ENCODE measurements at regions not wholly inside any gene's neighbourhood (a gene's known extent, or its start where the extent isn't known, plus 50 kb on each side); places are given as distances from the start of the nearest gene placed in this dataset.

- H4K20me1 ChIP-seq (ENCODE audit: insufficient read depth, low read length) = no peaks in the 10 kb centered on the region
- no peak overlapping the region for H3K27ac ChIP-seq (ENCODE audit: low read depth, low read length, poor library complexity, severe bottlenecking)
- H3K36me3 ChIP-seq (ENCODE audit: insufficient read depth, low read length) = no peaks in the 10 kb centered on the region
- no peak overlapping the region for H3K9ac ChIP-seq (ENCODE audit: low read length)
- no peak overlapping the region for H3K4me2 ChIP-seq (ENCODE audit: low read length)
- no peaks in the 10 kb centered on the region for H3K79me2 ChIP-seq (ENCODE audit: insufficient read depth, low read length)
- H3K4me3 ChIP-seq (ENCODE audit: low read depth, low read length, poor library complexity, severe bottlenecking) = no peak overlapping the region
- no peak for TF ChIP-seq EZH2 (IDR thresholded peaks at IDR 0.05; ENCODE audit: borderline replicate concordance, low read length)
- TF ChIP-seq, protein P1, sequence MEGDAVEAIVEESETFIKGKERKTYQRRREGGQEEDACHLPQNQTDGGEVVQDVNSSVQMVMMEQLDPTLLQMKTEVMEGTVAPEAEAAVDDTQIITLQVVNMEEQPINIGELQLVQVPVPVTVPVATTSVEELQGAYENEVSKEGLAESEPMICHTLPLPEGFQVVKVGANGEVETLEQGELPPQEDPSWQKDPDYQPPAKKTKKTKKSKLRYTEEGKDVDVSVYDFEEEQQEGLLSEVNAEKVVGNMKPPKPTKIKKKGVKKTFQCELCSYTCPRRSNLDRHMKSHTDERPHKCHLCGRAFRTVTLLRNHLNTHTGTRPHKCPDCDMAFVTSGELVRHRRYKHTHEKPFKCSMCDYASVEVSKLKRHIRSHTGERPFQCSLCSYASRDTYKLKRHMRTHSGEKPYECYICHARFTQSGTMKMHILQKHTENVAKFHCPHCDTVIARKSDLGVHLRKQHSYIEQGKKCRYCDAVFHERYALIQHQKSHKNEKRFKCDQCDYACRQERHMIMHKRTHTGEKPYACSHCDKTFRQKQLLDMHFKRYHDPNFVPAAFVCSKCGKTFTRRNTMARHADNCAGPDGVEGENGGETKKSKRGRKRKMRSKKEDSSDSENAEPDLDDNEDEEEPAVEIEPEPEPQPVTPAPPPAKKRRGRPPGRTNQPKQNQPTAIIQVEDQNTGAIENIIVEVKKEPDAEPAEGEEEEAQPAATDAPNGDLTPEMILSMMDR (IDR thresholded peaks at IDR 0.05; ENCODE audit: low read length) = no peak
- H3K9me2 ChIP-seq (ENCODE audit: low read depth, low read length) = no peaks in the 10 kb centered on the region
- H2AFZ ChIP-seq (ENCODE audit: low read length) = no peak overlapping the region
- no peaks in the 10 kb centered on the region for H3K9me3 ChIP-seq (ENCODE audit: low read length)
- no peaks in the 10 kb centered on the region for H3K27me3 ChIP-seq (ENCODE audit: insufficient read depth, low read length)
- no peaks in the 10 kb centered on the region for H3F3A ChIP-seq (ENCODE audit: insufficient read depth, low read length)
- no peaks in the 10 kb centered on the region for H3K4me1 ChIP-seq (ENCODE audit: insufficient read depth, low read length, severe bottlenecking)
These were observed 122.4 kb upstream of the VGLL2 start for GRCh38 chr6:117142995-117143394.

DNA sequence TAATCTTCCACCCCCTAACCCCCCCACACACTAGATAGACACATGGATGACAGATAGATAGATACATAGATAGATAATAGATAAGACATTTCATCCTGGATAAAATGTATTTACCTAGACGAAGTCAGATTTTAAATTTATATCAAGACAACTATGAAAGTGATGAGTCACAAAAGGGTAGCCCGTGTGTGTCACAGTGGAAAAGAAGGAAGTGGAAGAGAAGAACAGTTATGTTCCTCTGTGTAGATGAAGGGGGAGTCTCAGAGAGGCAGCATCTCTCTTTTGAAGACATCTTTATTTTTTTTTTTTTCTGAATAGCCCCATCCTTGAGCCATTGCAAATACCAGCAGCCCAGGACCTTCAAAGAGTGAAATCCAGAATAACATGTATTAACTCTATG, 121.7 kb upstream of the VGLL2 start:
- H3K4me3 ChIP-seq (ENCODE audit: low read depth, low read length, poor library complexity, severe bottlenecking) = no peak overlapping the region
- no peaks in the 10 kb centered on the region for H3K4me1 ChIP-seq (ENCODE audit: insufficient read depth, low read length, severe bottlenecking)

DNA sequence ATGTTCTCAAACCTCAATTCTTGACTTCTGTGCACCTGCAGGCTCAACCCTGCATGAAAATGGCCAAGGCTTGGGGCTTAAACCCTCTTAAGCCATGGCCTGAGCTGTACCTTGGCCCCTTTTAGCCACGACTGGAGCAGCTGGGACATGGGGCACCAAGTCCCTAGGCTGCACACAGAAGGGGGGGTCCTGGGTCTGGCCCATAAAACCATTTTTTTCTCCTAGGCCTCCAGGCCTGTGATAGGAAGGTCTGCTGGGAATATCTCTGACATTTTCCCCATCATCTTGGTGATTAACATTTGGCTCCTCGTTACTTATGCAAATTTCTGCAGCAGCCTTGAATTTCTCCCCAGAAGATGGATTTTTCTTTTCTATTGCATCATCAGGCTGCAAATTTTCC, 119.4 kb upstream of the VGLL2 start:
- no peaks in the 10 kb centered on the region for H3K79me2 ChIP-seq (ENCODE audit: insufficient read depth, low read length)
- H3F3A ChIP-seq (ENCODE audit: insufficient read depth, low read length) = no peaks in the 10 kb centered on the region
- no peaks in the 10 kb centered on the region for H3K27me3 ChIP-seq (ENCODE audit: insufficient read depth, low read length)
- H3K9me3 ChIP-seq (ENCODE audit: low read length) = no peaks in the 10 kb centered on the region
- no peak overlapping the region for H3K4me2 ChIP-seq (ENCODE audit: low read length)
- no peaks in the 10 kb centered on the region for H3K4me1 ChIP-seq (ENCODE audit: insufficient read depth, low read length, severe bottlenecking)
- no peak overlapping the region for H3K4me3 ChIP-seq (ENCODE audit: low read depth, low read length, poor library complexity, severe bottlenecking)
- H2AFZ ChIP-seq (ENCODE audit: low read length) = no peak overlapping the region
- no peak overlapping the region for H3K9ac ChIP-seq (ENCODE audit: low read length)
- H4K20me1 ChIP-seq (ENCODE audit: insufficient read depth, low read length) = no peaks in the 10 kb centered on the region
- no peak overlapping the region for H3K27ac ChIP-seq (ENCODE audit: low read depth, low read length, poor library complexity, severe bottlenecking)
- H3K9me2 ChIP-seq (ENCODE audit: low read depth, low read length) = no peaks in the 10 kb centered on the region
- H3K36me3 ChIP-seq (ENCODE audit: insufficient read depth, low read length) = no peaks in the 10 kb centered on the region
- TF ChIP-seq EZH2 (IDR thresholded peaks at IDR 0.05; ENCODE audit: borderline replicate concordance, low read length) = no peak
- TF ChIP-seq, protein P1 (IDR thresholded peaks at IDR 0.05; ENCODE audit: low read length) = no peak

More for the DNA sequence above, 121.7 kb upstream of the VGLL2 start:
- no peak overlapping the region for H3K9ac ChIP-seq (ENCODE audit: low read length)
- H3K27ac ChIP-seq (ENCODE audit: low read depth, low read length, poor library complexity, severe bottlenecking) = no peak overlapping the region
- H3K9me3 ChIP-seq (ENCODE audit: low read length) = no peaks in the 10 kb centered on the region
- no peaks in the 10 kb centered on the region for H3F3A ChIP-seq (ENCODE audit: insufficient read depth, low read length)
- H3K79me2 ChIP-seq (ENCODE audit: insufficient read depth, low read length) = no peaks in the 10 kb centered on the region
- TF ChIP-seq, protein P1 (IDR thresholded peaks at IDR 0.05; ENCODE audit: low read length) = no peak
- TF ChIP-seq EZH2 (IDR thresholded peaks at IDR 0.05; ENCODE audit: borderline replicate concordance, low read length) = no peak
- no peak overlapping the region for H2AFZ ChIP-seq (ENCODE audit: low read length)
- H3K36me3 ChIP-seq (ENCODE audit: insufficient read depth, low read length) = no peaks in the 10 kb centered on the region
- H3K4me2 ChIP-seq (ENCODE audit: low read length) = no peak overlapping the region
- no peaks in the 10 kb centered on the region for H3K27me3 ChIP-seq (ENCODE audit: insufficient read depth, low read length)
- H3K9me2 ChIP-seq (ENCODE audit: low read depth, low read length) = no peaks in the 10 kb centered on the region
- no peaks in the 10 kb centered on the region for H4K20me1 ChIP-seq (ENCODE audit: insufficient read depth, low read length)
